Hepatocyte (in vitro differentiated cells): ENCODE measurements at regions not wholly inside any gene's neighbourhood (a gene's known extent, or its start where the extent isn't known, plus 50 kb on each side); places are given as distances from the start of the nearest gene placed in this dataset.

Experiments
- DNase-seq: peaks from one replicate; pipeline ENCODE4 v3.0.0-alpha.2; 2016; ENCODE audit warnings: low spot score
- H2AFZ ChIP-seq: fragments of 200-600 bp; sonication (generic); 2 replicates; pipeline ENCODE4 v1.6.0; 2016; ENCODE audit warnings: antibody characterized with exemption, mild to moderate bottlenecking
- H3K27ac ChIP-seq: fragments of 200-600 bp; sonication (generic); 2 replicates; pipeline ENCODE4 v1.5.1; 2016; ENCODE audit warnings: mild to moderate bottlenecking
- H3K27me3 ChIP-seq: fragments of 200-600 bp; sonication (generic); 2 replicates; pipeline ENCODE4 v1.6.1; 2016
- H3K36me3 ChIP-seq: fragments of 200-600 bp; sonication (generic); replicated peaks from 2 replicates; pipeline ENCODE4 v1.5.1; 2016; ENCODE audit warnings: low read depth; ENCODE audit not compliant: insufficient read depth
- H3K4me1 ChIP-seq: fragments of 200-600 bp; sonication (generic); 2 replicates; pipeline ENCODE4 v1.5.1; 2016; ENCODE audit warnings: mild to moderate bottlenecking, moderate library complexity; ENCODE audit not compliant: insufficient read depth
- H3K4me2 ChIP-seq: fragments of 200-600 bp; sonication (generic); 2 replicates; pipeline ENCODE4 v1.6.0; 2016
- H3K4me3 ChIP-seq: fragments of 200-600 bp; sonication (generic); 2 replicates; pipeline ENCODE4 v1.5.1; 2016; ENCODE audit warnings: mild to moderate bottlenecking
- H3K79me2 ChIP-seq: fragments of 200-600 bp; sonication (generic); 2 replicates; pipeline ENCODE4 v1.6.0; 2017; ENCODE audit warnings: mild to moderate bottlenecking
- H3K9me2 ChIP-seq: fragments of 200-600 bp; sonication (generic); replicated peaks from 2 replicates; pipeline ENCODE4 v1.6.0; 2017; ENCODE audit warnings: mild to moderate bottlenecking; ENCODE audit not compliant: insufficient read depth
- H3K9me3 ChIP-seq: fragments of 200-600 bp; sonication (generic); 2 replicates; pipeline ENCODE4 v1.5.1; 2016; ENCODE audit warnings: low read depth, mild to moderate bottlenecking
- H4K20me1 ChIP-seq: fragments of 200-600 bp; sonication (generic); 2 replicates; pipeline ENCODE4 v1.6.0; 2016; ENCODE audit warnings: mild to moderate bottlenecking; ENCODE audit not compliant: insufficient read depth, poor library complexity, severe bottlenecking
- CTCF ChIP-seq: fragments of 200-600 bp; sonication (generic); IDR thresholded peaks from 2 replicates; pipeline ENCODE4 v1.5.1; 2016; ENCODE audit warnings: antibody characterized with exemption, mild to moderate bottlenecking; ENCODE audit not compliant: poor library complexity
- EZH2 ChIP-seq: fragments of 200-600 bp; sonication (generic); IDR thresholded peaks from 2 replicates; pipeline ENCODE4 v1.6.1; 2016; ENCODE audit warnings: antibody characterized with exemption, mild to moderate bottlenecking, borderline replicate concordance
- EZH2phosphoT487 ChIP-seq: fragments of 200-600 bp; sonication (generic); IDR thresholded peaks from one replicate; pipeline ENCODE4 v1.6.1; 2018; ENCODE audit warnings: antibody characterized with exemption, mild to moderate bottlenecking, low read depth, moderate library complexity; ENCODE audit not compliant: unreplicated experiment, severe bottlenecking
- WGBS: methylation state at CpG from one replicate; pipeline ENCODE4 v1.1.6; 2016; ENCODE audit warnings: low lambda C conversion rate; ENCODE audit errors: missing lambda C conversion rate; 5-methylcytosine and 5-hydroxymethylcytosine counted together

GRCh38 chr9:85225180-85225579 is 516.6 kb downstream of the AGTPBP1 start:
- H3K79me2 ChIP-seq: no peaks in the 10 kb centered on the region
- peak overlapping the region; percentile 4 for H3K4me2 ChIP-seq
- H3K36me3 ChIP-seq: no peaks in the 10 kb centered on the region
- no peaks in the 10 kb centered on the region for H4K20me1 ChIP-seq
- no peak for TF ChIP-seq EZH2phosphoT487
- no peak for TF ChIP-seq EZH2
- TF ChIP-seq CTCF: no peak
- H3K27ac ChIP-seq: peak overlapping the region; percentile 75
- H3K27me3 ChIP-seq: no peaks in the 10 kb centered on the region
- H3K9me3 ChIP-seq: no peaks in the 10 kb centered on the region
- WGBS: 74% methylated on average over 2 of the region's 2 CpGs
- H2AFZ ChIP-seq: no peak overlapping the region
- H3K4me3 ChIP-seq: no peak overlapping the region
- H3K9me2 ChIP-seq: no peaks in the 10 kb centered on the region
- no peak for DNase-seq
- H3K4me1 ChIP-seq: peaks cover 9% of the 10 kb centered on the region

- Histone ChIP-seq H3K79me2 (no peaks in the 10 kb centered on the region), H3K9me2 (no peaks in the 10 kb centered on the region), H4K20me1 (no peaks in the 10 kb centered on the region), H3K27ac (peak overlapping the region; percentile 75), H3K9me3 (no peaks in the 10 kb centered on the region), H3K4me3 (no peak overlapping the region), H3K27me3 (no peaks in the 10 kb centered on the region), H3K4me1 (peaks cover 9% of the 10 kb centered on the region), H3K4me2 (peak overlapping the region; percentile 4), H2AFZ (no peak overlapping the region), H3K36me3 (no peaks in the 10 kb centered on the region)
- WGBS: 66% methylated on average over 4 of the region's 4 CpGs
- DNase-seq: peak; percentile 31
- TF ChIP-seq EZH2phosphoT487: no peak
- no peak for TF ChIP-seq CTCF
- TF ChIP-seq EZH2: no peak
These were observed 517.0 kb downstream of the AGTPBP1 start for GRCh38 chr9:85224729-85225128.

GRCh38 chr9:85224301-85224700 is 517.5 kb downstream of the AGTPBP1 start:
- Histone ChIP-seq H3K4me1 (peaks cover 9% of the 10 kb centered on the region), H3K4me3 (no peak overlapping the region), H3K36me3 (no peaks in the 10 kb centered on the region), H2AFZ (no peak overlapping the region), H3K27ac (peak overlapping the region; percentile 12), H4K20me1 (no peaks in the 10 kb centered on the region), H3K9me2 (no peaks in the 10 kb centered on the region), H3K27me3 (no peaks in the 10 kb centered on the region), H3K9me3 (no peaks in the 10 kb centered on the region), H3K4me2 (no peak overlapping the region), H3K79me2 (no peaks in the 10 kb centered on the region)
- WGBS: 80% methylated on average over 2 of the region's 2 CpGs
- no peak for TF ChIP-seq EZH2phosphoT487
- TF ChIP-seq CTCF: no peak
- no peak for TF ChIP-seq EZH2
- no peak for DNase-seq
